ENCODE measurements at regions not wholly inside any gene's neighbourhood (a gene's known extent, or its start where the extent isn't known, plus 50 kb on each side); places are given as distances from the start of the nearest gene placed in this dataset.
A peak's percentile ranks its signal among the peaks of the same experiment; 100 is the strongest.
"Not testable (repeated sequence)": the region's sequence is repeated elsewhere in the genome, so short reads cannot be mapped to it uniquely, and the experiment has no call there.

DNA sequence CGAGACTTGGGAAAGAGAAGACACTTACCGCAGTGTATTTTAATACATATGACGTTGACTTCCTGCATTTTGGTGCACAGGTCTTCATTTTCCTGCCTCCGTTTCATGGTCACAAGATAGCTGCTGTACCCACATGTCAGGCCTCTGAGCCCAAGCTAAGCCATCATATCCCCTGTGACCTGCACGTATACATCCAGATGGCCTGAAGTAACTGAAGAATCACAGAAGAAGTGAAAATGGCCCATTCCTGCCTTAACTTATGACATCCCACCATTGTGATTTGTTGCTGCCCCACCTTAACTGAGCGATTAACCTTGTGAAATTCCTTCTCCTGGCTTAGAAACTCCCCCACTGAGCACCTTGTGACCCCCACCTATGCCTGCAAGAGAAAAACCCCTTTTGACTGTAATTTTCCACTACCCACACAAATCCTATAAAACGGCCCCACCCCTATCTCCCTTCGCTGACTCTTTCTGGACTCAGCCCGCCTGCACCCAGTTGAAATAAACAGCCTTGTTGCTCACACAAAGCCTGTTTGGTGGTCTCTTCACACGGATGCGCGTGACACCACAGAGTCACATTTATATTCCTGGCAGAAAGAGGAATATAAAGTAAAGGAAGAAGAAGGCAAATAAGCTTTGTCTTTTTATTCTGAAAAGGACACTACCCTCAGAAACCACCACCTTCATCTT is 78.4 kb upstream of the AMN1 start:
- intact Hi-C loops (cut with DNase I; ENCODE audit: low total_unique reads); H3K36me3 ChIP-seq; H3K9me3 ChIP-seq; DNase-seq; H3K27me3 ChIP-seq (replicated peaks in 1 of 7): not testable (repeated sequence)
- peak in 1 of 3 donors; percentile 36 for TF ChIP-seq POLR2AphosphoS5 (IDR thresholded peaks at IDR 0.05)
- Histone ChIP-seq H3K27ac (peak overlapping the region in 7 of 8 donors; percentile 29 to 83 (median 71)), H3K4me3 (peak overlapping the region in 1 of 8 donors; percentile 3), H3K4me1 (peaks cover 0 to 48% (median 19%) of the 10 kb centered on the region in 6 donors)
- 76 to 82% (median 79%) methylated on average over 12 of the region's 12 CpGs for WGBS, 5 donors

DNA sequence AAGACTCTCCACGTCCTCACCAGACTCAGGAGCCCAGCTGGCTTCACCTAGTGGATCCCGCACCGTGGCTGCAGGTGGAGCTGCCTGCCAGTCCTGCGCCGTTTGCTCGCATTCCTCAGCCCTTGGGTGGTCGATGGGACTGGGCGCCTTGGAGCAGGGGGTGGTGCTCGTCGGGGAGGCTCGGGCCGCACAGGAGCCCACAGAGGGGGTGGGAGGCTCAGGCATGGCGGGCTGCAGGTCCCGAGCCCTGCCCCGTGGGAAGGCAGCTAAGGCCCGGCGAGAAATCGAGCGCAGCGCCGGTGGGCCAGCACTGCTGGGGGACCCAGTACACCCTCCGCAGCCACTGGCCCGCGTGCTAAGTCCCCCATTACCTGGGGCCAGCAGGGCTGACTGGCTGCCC is 76.9 kb upstream of the AMN1 start:
- intact Hi-C loops (cut with DNase I; ENCODE audit: low total_unique reads), result not testable (repeated sequence)

DNA sequence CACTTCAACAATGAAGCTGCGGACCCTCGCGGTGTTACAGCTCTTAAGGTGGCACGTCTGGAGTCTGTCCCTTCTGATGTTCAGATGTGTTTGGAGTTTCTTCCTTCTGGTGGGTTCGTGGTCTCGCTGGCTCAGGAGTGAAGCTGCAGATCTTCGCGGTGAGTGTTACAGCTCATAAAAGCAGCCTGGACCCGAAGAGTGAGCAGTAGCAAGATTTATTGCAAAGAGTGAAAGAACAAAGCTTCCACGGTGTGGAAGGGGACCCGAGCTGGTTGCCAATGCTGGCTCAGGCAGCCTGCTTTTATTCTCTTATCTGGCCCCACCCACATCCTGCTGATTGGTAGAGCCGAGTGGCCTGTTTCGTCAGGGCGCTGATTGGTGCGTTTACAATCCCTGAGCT is 75.9 kb upstream of the AMN1 start:
- peaks cover 0 to 36% (median 12%) of the 10 kb centered on the region in 6 donors for H3K4me1 ChIP-seq
- H3K27me3 ChIP-seq (replicated peaks in 1 of 7); H3K9me3 ChIP-seq; H3K36me3 ChIP-seq; intact Hi-C loops (cut with DNase I; ENCODE audit: low total_unique reads); DNase-seq: not testable (repeated sequence)
- peak in 1 of 3 donors; percentile 71 for TF ChIP-seq POLR2AphosphoS5 (IDR thresholded peaks at IDR 0.05)
- peak overlapping the region in 6 of 8 donors; percentile 22 to 71 (median 47) for H3K27ac ChIP-seq
- WGBS, 5 donors, result 64 to 77% (median 76%) methylated on average over 9 to 11 of the region's 15 CpGs
- H3K4me3 ChIP-seq, result peak overlapping the region in 1 of 8 donors; percentile 52

More for the DNA sequence above, 76.9 kb upstream of the AMN1 start:
- not testable (repeated sequence) for H3K9me3 ChIP-seq; DNase-seq; H3K27me3 ChIP-seq (replicated peaks in 1 of 7); H3K4me3 ChIP-seq; H3K36me3 ChIP-seq
- Histone ChIP-seq H3K27ac (peak overlapping the region in 3 of 8 donors; percentile 71 to 83 (median 78)), H3K4me1 (peaks cover 0 to 38% (median 13%) of the 10 kb centered on the region in 6 donors)
- 90 to 97% (median 95%) methylated on average over 12 to 24 of the region's 24 CpGs for WGBS, 5 donors

DNA sequence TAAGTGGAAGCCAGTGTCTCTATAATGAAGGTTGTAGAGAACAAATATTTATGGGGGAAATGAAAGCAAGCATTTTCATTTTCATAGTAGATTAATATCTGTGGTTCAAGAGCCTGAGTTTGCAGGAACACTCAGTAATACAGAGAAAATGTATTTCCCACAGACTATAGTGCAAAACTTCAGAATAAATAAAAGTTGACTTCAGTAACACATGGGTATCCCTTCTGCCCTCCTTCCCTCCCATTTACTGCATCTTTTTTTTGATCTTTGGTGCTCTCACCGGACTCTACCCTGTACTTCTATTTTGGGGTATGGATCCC is 75.3 kb upstream of the AMN1 start:
- TF ChIP-seq, protein P1, sequence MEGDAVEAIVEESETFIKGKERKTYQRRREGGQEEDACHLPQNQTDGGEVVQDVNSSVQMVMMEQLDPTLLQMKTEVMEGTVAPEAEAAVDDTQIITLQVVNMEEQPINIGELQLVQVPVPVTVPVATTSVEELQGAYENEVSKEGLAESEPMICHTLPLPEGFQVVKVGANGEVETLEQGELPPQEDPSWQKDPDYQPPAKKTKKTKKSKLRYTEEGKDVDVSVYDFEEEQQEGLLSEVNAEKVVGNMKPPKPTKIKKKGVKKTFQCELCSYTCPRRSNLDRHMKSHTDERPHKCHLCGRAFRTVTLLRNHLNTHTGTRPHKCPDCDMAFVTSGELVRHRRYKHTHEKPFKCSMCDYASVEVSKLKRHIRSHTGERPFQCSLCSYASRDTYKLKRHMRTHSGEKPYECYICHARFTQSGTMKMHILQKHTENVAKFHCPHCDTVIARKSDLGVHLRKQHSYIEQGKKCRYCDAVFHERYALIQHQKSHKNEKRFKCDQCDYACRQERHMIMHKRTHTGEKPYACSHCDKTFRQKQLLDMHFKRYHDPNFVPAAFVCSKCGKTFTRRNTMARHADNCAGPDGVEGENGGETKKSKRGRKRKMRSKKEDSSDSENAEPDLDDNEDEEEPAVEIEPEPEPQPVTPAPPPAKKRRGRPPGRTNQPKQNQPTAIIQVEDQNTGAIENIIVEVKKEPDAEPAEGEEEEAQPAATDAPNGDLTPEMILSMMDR (IDR thresholded peaks at IDR 0.05 in 8 of 11, conservative IDR thresholded peaks at IDR 0.05 in 3 of 11), result no peak
- TF ChIP-seq POLR2A (IDR thresholded peaks at IDR 0.05) (no peak), POLR2AphosphoS5 (IDR thresholded peaks at IDR 0.05) (no peak)
- WGBS, 5 donors, result 64 to 93% (median 80%) methylated on average over 1 of the region's 1 CpG
- peaks cover 0 to 6% (median 0%) of the 10 kb centered on the region in 6 donors for H3K36me3 ChIP-seq
- intact Hi-C loops (cut with DNase I; ENCODE audit: low total_unique reads), result no loop called here
- no peak for DNase-seq
- H3K4me1 ChIP-seq, result peaks cover 0 to 32% (median 10%) of the 10 kb centered on the region in 6 donors
- H3K9me3 ChIP-seq, result no peaks in the 10 kb centered on the region
- H3K27ac ChIP-seq, result peak overlapping the region in 7 of 8 donors; percentile 22 to 71 (median 47)
- no peaks in the 10 kb centered on the region for H3K27me3 ChIP-seq (replicated peaks in 1 of 7)
- peak overlapping the region in 2 of 8 donors; percentile 4 to 52 for H3K4me3 ChIP-seq

DNA sequence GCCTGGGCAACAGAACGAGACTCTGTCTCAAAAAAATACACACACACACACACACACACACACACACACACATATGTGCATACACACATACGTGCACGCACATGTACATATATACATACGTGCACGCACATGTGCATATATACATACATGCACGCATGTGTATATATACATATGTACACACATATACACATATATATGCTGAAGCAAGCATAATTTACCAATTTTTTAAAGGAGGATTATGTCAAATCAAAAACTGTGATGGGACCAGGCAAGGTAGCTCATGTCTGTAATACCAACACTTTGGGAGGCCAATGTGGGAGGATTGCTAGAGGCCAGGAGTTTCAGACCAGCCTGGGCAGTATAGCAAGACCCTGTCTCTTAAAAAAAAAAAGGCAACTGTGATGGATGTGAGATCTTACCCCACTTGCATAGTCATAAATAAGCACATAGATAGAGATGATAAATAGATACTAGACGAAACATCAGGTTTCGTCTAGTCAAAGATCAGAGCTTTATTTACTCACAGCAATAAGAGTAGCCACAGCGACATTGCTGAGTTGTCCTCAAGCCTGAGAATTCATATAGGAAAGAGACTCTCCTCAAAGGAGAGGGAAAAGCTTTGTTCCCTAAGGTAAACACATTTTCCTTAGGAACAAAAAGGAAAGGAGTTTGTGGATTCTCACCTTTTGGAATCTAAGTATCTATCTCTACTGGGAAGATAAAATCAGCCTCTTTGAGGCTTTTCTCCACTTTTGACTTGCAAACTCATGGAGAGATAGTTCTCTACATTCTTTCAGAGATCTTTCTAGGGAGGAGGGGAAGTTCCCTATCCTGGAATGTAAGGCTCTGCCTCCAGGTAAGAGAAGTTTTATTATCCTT is 74.7 kb upstream of the AMN1 start:
- no peaks in the 10 kb centered on the region for H3K27me3 ChIP-seq (replicated peaks in 1 of 7)
- peak overlapping the region in 2 of 8 donors; percentile 4 to 52 for H3K4me3 ChIP-seq
- TF ChIP-seq, protein P1 (IDR thresholded peaks at IDR 0.05 in 8 of 11, conservative IDR thresholded peaks at IDR 0.05 in 3 of 11), result no peak
- TF ChIP-seq POLR2AphosphoS5 (IDR thresholded peaks at IDR 0.05) (no peak), POLR2A (IDR thresholded peaks at IDR 0.05) (no peak)
- intact Hi-C loops (cut with DNase I; ENCODE audit: low total_unique reads), result no loop called here
- peaks cover 0 to 29% (median 10%) of the 10 kb centered on the region in 6 donors for H3K4me1 ChIP-seq
- peaks cover 0 to 6% (median 0%) of the 10 kb centered on the region in 6 donors for H3K36me3 ChIP-seq
- H3K9me3 ChIP-seq, result no peaks in the 10 kb centered on the region
- no peak for DNase-seq
- 94 to 97% (median 96%) methylated on average over 9 of the region's 9 CpGs for WGBS, 5 donors
- peak overlapping the region in 7 of 8 donors; percentile 22 to 71 (median 47) for H3K27ac ChIP-seq

Measured in spleen (tissue), 11 donors.